22Rv1 (cell line): ENCODE measurements at regions not wholly inside any gene's neighbourhood (a gene's known extent, or its start where the extent isn't known, plus 50 kb on each side); places are given as distances from the start of the nearest gene placed in this dataset.

Experiments used
- CTCF ChIP-seq: fragments of 450-650 bp; IDR thresholded peaks from 2 replicates; pipeline ENCODE4 v1.5.1; 2017; ENCODE audit warnings: mild to moderate bottlenecking
- ZFX ChIP-seq: fragments of 450-650 bp; IDR thresholded peaks from 2 replicates; pipeline ENCODE4 v1.6.1; 2017; ENCODE audit warnings: antibody characterized with exemption, borderline replicate concordance

GRCh38 chr2:163187995-163188655 lies 349.6 kb upstream of the KCNH7 start:
- TF ChIP-seq CTCF: no peak
- TF ChIP-seq ZFX: no peak
